ENCODE measurements at regions not wholly inside any gene's neighbourhood (a gene's known extent, or its start where the extent isn't known, plus 50 kb on each side); places are given as distances from the start of the nearest gene placed in this dataset.

- TF ChIP-seq CHD7 (IDR thresholded peaks at IDR 0.05; ENCODE audit: insufficient replicate concordance, low read length) = no peak
- no peak for TF ChIP-seq CREB1 (IDR thresholded peaks at IDR 0.05)
- no peak for TF ChIP-seq FOSL1 (IDR thresholded peaks at IDR 0.05; ENCODE audit: insufficient read depth, low read depth, low read length)
- TF ChIP-seq TEAD4 (IDR thresholded peaks at IDR 0.05; ENCODE audit: low read depth, low read length) = no peak
- no peak for TF ChIP-seq SP2 (IDR thresholded peaks at IDR 0.05; ENCODE audit: low read length)
- no peak for TF ChIP-seq CTCF (IDR thresholded peaks at IDR 0.05; ENCODE audit: control extremely low read depth in 1 of 3, insufficient read depth in 1 of 3, low read depth in 1 of 3, low read length in 3 of 3)
- TF ChIP-seq POU5F1 (IDR thresholded peaks at IDR 0.05; ENCODE audit: low read depth, low read length) = no peak
- no peak for TF ChIP-seq CEBPB (IDR thresholded peaks at IDR 0.05; ENCODE audit: low read depth, low read length)
- no peak for TF ChIP-seq RNF2 (IDR thresholded peaks at IDR 0.05; ENCODE audit: borderline replicate concordance, low read depth, low read length, missing control alignments, poor library complexity, severe bottlenecking)
- no peak for TF ChIP-seq JUN (IDR thresholded peaks at IDR 0.05; ENCODE audit: low read depth, low read length)
Measured at GRCh38 chr2:111710085-111710484, 173.9 kb downstream of the ANAPC1 start (continued).

Measured in H1 (cell line).